Activated naive CD4-positive, alpha-beta T cell treated with anti-CD3 and anti-CD28 coated beads for 36 hours (primary cell): ENCODE measurements at regions not wholly inside any gene's neighbourhood (a gene's known extent, or its start where the extent isn't known, plus 50 kb on each side); places are given as distances from the start of the nearest gene placed in this dataset.

ENCODE experiments used
- CTCF ChIA-PET: fragments of 350-600 bp; sonication (Branson Sonifier 250); formaldehyde crosslinking; loops from one replicate; lab custom pipeline; 2021; ENCODE audit warnings: antibody characterized with exemption; lab: Charles Lee
- DNase-seq: peaks from one replicate; pipeline ENCODE4 v3.0.0-alpha.2; 2020
- H3K27ac Mint-ChIP-seq: one replicate; pipeline ENCODE4 v1.8.0; 2021; ENCODE audit warnings: mild to moderate bottlenecking, mixed read lengths
- H3K27me3 Mint-ChIP-seq: one replicate; pipeline ENCODE4 v1.8.0; 2021; ENCODE audit warnings: low read depth, mixed read lengths
- H3K36me3 Mint-ChIP-seq: one replicate; pipeline ENCODE4 v1.8.0; 2021; ENCODE audit warnings: low read depth, mixed read lengths
- H3K4me1 Mint-ChIP-seq: one replicate; pipeline ENCODE4 v1.8.0; 2021; ENCODE audit warnings: low read depth, mixed read lengths
- H3K4me3 Mint-ChIP-seq: one replicate; pipeline ENCODE4 v1.8.0; 2021; ENCODE audit warnings: mild to moderate bottlenecking, moderate library complexity, mixed read lengths
- H3K9me3 Mint-ChIP-seq: one replicate; pipeline ENCODE4 v1.8.0; 2021; ENCODE audit warnings: mixed read lengths
- intact Hi-C: fragments of 100-400 bp; cut with micrococcal nuclease; formaldehyde crosslinking; loops from one replicate; pipeline ENCODE4 v1.15.1; 2023

GRCh38 chr14:94863366-94863765, 93.5 kb upstream of the GSC start:
- DNase-seq, result no peak
- Mint-ChIP-seq H3K27ac (no peak overlapping the region), H3K36me3 (no peaks in the 10 kb centered on the region), H3K9me3 (no peaks in the 10 kb centered on the region), H3K4me3 (no peak overlapping the region), H3K27me3 (peaks cover 22% of the 10 kb centered on the region), H3K4me1 (no peaks in the 10 kb centered on the region)
- intact Hi-C loops, result no loop called here
- CTCF ChIA-PET, result no interaction called here

GRCh38 chr14:94857950-94858349, 88.0 kb upstream of the GSC start:
- peaks cover 9% of the 10 kb centered on the region for H3K9me3 Mint-ChIP-seq
- intact Hi-C loops, result no loop called here
- CTCF ChIA-PET, result interaction anchor here (1.7 kb wide), 1 partner anchor 10 kb away, joined by 3 read pairs; no protein-coding TSS in a partner anchor
- peaks cover 11% of the 10 kb centered on the region for H3K27me3 Mint-ChIP-seq
- DNase-seq, result no peak
- no peak overlapping the region for H3K27ac Mint-ChIP-seq
- H3K4me3 Mint-ChIP-seq, result no peak overlapping the region
- H3K36me3 Mint-ChIP-seq, result no peaks in the 10 kb centered on the region
- no peaks in the 10 kb centered on the region for H3K4me1 Mint-ChIP-seq

GRCh38 chr14:94853920-94854319, 84.0 kb upstream of the GSC start:
- H3K4me3 Mint-ChIP-seq, result no peak overlapping the region
- H3K27ac Mint-ChIP-seq, result no peak overlapping the region
- CTCF ChIA-PET, result no interaction called here
- no peaks in the 10 kb centered on the region for H3K27me3 Mint-ChIP-seq
- DNase-seq, result no peak
- no peaks in the 10 kb centered on the region for H3K4me1 Mint-ChIP-seq
- no peaks in the 10 kb centered on the region for H3K36me3 Mint-ChIP-seq
- intact Hi-C loops, result no loop called here
- H3K9me3 Mint-ChIP-seq, result peaks cover 9% of the 10 kb centered on the region

GRCh38 chr14:94850309-94851211, 80.6 kb upstream of the GSC start:
- DNase-seq, result no peak
- CTCF ChIA-PET, result no interaction called here
- Mint-ChIP-seq H3K27ac (no peak overlapping the region), H3K4me3 (no peak overlapping the region), H3K27me3 (no peaks in the 10 kb centered on the region), H3K9me3 (peaks cover 9% of the 10 kb centered on the region), H3K36me3 (no peaks in the 10 kb centered on the region), H3K4me1 (no peaks in the 10 kb centered on the region)
- intact Hi-C loops, result no loop called here

- H3K36me3 Mint-ChIP-seq, result peaks cover 1% of the 10 kb centered on the region
- H3K9me3 Mint-ChIP-seq, result no peaks in the 10 kb centered on the region
- intact Hi-C loops, result no loop called here
- H3K4me1 Mint-ChIP-seq, result no peaks in the 10 kb centered on the region
- CTCF ChIA-PET, result interaction anchor here (0.9 kb wide), 1 partner anchor 27 kb away, joined by 3 read pairs; no protein-coding TSS in a partner anchor
- no peak overlapping the region for H3K27ac Mint-ChIP-seq
- no peaks in the 10 kb centered on the region for H3K27me3 Mint-ChIP-seq
- H3K4me3 Mint-ChIP-seq, result no peak overlapping the region
- DNase-seq, result no peak
Measured at GRCh38 chr14:94844593-94845152, 74.8 kb upstream of the GSC start.

GRCh38 chr14:94840467-94840866, 70.6 kb upstream of the GSC start:
- CTCF ChIA-PET, result no interaction called here
- Mint-ChIP-seq H3K9me3 (no peaks in the 10 kb centered on the region), H3K36me3 (peaks cover 1% of the 10 kb centered on the region), H3K4me1 (no peaks in the 10 kb centered on the region), H3K27me3 (no peaks in the 10 kb centered on the region), H3K4me3 (no peak overlapping the region), H3K27ac (no peak overlapping the region)
- no peak for DNase-seq
- intact Hi-C loops, result no loop called here

- H3K9me3 Mint-ChIP-seq, result no peaks in the 10 kb centered on the region
- H3K4me3 Mint-ChIP-seq, result no peak overlapping the region
- no peaks in the 10 kb centered on the region for H3K4me1 Mint-ChIP-seq
- no peaks in the 10 kb centered on the region for H3K27me3 Mint-ChIP-seq
- CTCF ChIA-PET, result no interaction called here
- no peak overlapping the region for H3K27ac Mint-ChIP-seq
- intact Hi-C loops, result no loop called here
- DNase-seq, result no peak
- H3K36me3 Mint-ChIP-seq, result peaks cover 1% of the 10 kb centered on the region
Measured at GRCh38 chr14:94839348-94839747, 69.4 kb upstream of the GSC start.

GRCh38 chr14:94836849-94837248, 66.9 kb upstream of the GSC start:
- Mint-ChIP-seq H3K27me3 (no peaks in the 10 kb centered on the region), H3K4me3 (no peak overlapping the region), H3K36me3 (no peaks in the 10 kb centered on the region), H3K4me1 (no peaks in the 10 kb centered on the region), H3K27ac (no peak overlapping the region), H3K9me3 (no peaks in the 10 kb centered on the region)
- DNase-seq, result no peak
- CTCF ChIA-PET, result no interaction called here
- intact Hi-C loops, result no loop called here

GRCh38 chr14:94833633-94834032, 63.7 kb upstream of the GSC start:
- H3K27ac Mint-ChIP-seq, result no peak overlapping the region
- CTCF ChIA-PET, result no interaction called here
- H3K4me1 Mint-ChIP-seq, result no peaks in the 10 kb centered on the region
- H3K27me3 Mint-ChIP-seq, result no peaks in the 10 kb centered on the region
- no peaks in the 10 kb centered on the region for H3K9me3 Mint-ChIP-seq
- H3K36me3 Mint-ChIP-seq, result no peaks in the 10 kb centered on the region
- DNase-seq, result no peak
- intact Hi-C loops, result no loop called here
- H3K4me3 Mint-ChIP-seq, result no peak overlapping the region

GRCh38 chr14:94831085-94831484, 61.2 kb upstream of the GSC start:
- intact Hi-C loops, result no loop called here
- H3K9me3 Mint-ChIP-seq, result no peaks in the 10 kb centered on the region
- no peaks in the 10 kb centered on the region for H3K4me1 Mint-ChIP-seq
- H3K27ac Mint-ChIP-seq, result no peak overlapping the region
- CTCF ChIA-PET, result no interaction called here
- no peak for DNase-seq
- H3K4me3 Mint-ChIP-seq, result no peak overlapping the region
- no peaks in the 10 kb centered on the region for H3K36me3 Mint-ChIP-seq
- H3K27me3 Mint-ChIP-seq, result no peaks in the 10 kb centered on the region

GRCh38 chr14:94827711-94828447, 58.0 kb upstream of the GSC start:
- H3K9me3 Mint-ChIP-seq, result peaks cover 9% of the 10 kb centered on the region

GRCh38 chr14:94826774-94827173, 56.9 kb upstream of the GSC start:
- H3K9me3 Mint-ChIP-seq, result peaks cover 9% of the 10 kb centered on the region
- H3K36me3 Mint-ChIP-seq, result no peaks in the 10 kb centered on the region
- DNase-seq, result no peak
- H3K4me3 Mint-ChIP-seq, result no peak overlapping the region
- intact Hi-C loops, result no loop called here
- no peaks in the 10 kb centered on the region for H3K4me1 Mint-ChIP-seq
- no peak overlapping the region for H3K27ac Mint-ChIP-seq
- CTCF ChIA-PET, result interaction anchor here (0.6 kb wide), 1 partner anchor 11 kb away, joined by 4 read pairs; no protein-coding TSS in a partner anchor
- H3K27me3 Mint-ChIP-seq, result peaks cover 5% of the 10 kb centered on the region

More at GRCh38 chr14:94827711-94828447, 58.0 kb upstream of the GSC start:
- H3K27me3 Mint-ChIP-seq, result peaks cover 5% of the 10 kb centered on the region
- no peaks in the 10 kb centered on the region for H3K4me1 Mint-ChIP-seq
- H3K4me3 Mint-ChIP-seq, result no peak overlapping the region
- DNase-seq, result no peak
- H3K27ac Mint-ChIP-seq, result no peak overlapping the region
- intact Hi-C loops, result no loop called here
- H3K36me3 Mint-ChIP-seq, result no peaks in the 10 kb centered on the region
- CTCF ChIA-PET, result no interaction called here
